GM12878 (cell line): ENCODE measurements at regions not wholly inside any gene's neighbourhood (a gene's known extent, or its start where the extent isn't known, plus 50 kb on each side); places are given as distances from the start of the nearest gene placed in this dataset.

Source experiments
- CEBPB ChIP-seq, 2 experiments: fragments of 150-350 bp in 1 of 2; IDR thresholded peaks; 2 replicates each; pipeline ENCODE4 v1.6.1; 2012 to 2014; ENCODE audit warnings: low read depth in 2 of 2, low read length in 2 of 2, borderline replicate concordance in 1 of 2, inconsistent platforms in 1 of 2
- CEBPZ ChIP-seq: fragments of 150-350 bp; IDR thresholded peaks from 2 replicates; pipeline ENCODE4 v1.6.1; 2016; ENCODE audit warnings: low read depth, low read length
- KDM1A ChIP-seq: fragments of 200-600 bp; sonication (generic); IDR thresholded peaks from 2 replicates; pipeline ENCODE4 v1.6.1; 2016; ENCODE audit warnings: borderline replicate concordance
- PAX8 ChIP-seq: fragments of 450-650 bp; IDR thresholded peaks from 2 replicates; pipeline ENCODE4 v1.6.1; 2017; ENCODE audit warnings: mild to moderate bottlenecking, moderate library complexity
- SMC3 ChIP-seq: IDR thresholded peaks from 2 replicates; pipeline ENCODE4 v1.6.1; 2011; ENCODE audit warnings: low read length, improper control_type of control experiment, borderline replicate concordance
- USF1 ChIP-seq: IDR thresholded peaks from 2 replicates; pipeline ENCODE4 v1.6.1; 2011; ENCODE audit warnings: borderline replicate concordance, low read depth, mild to moderate bottlenecking, moderate library complexity, mixed read lengths, low read length; ENCODE audit not compliant: insufficient read depth; ENCODE audit errors: extremely low read length
- YBX1 ChIP-seq: fragments of 450-650 bp; IDR thresholded peaks from 2 replicates; pipeline ENCODE4 v1.6.1; 2016; ENCODE audit warnings: antibody characterized with exemption
- ZNF217 ChIP-seq: fragments of 450-650 bp; IDR thresholded peaks from 2 replicates; pipeline ENCODE4 v1.6.1; 2017; ENCODE audit warnings: antibody characterized with exemption, mild to moderate bottlenecking
- TF ChIP-seq, protein P1 (sequence below): fragments of 450-650 bp; IDR thresholded peaks from 2 replicates; pipeline ENCODE4 v1.6.1; 2017; ENCODE audit warnings: mild to moderate bottlenecking, low read depth, inconsistent platforms; ENCODE audit not compliant: poor library complexity, severe bottlenecking
- TF ChIP-seq, protein P2 (sequence below): fragments of 450-650 bp; IDR thresholded peaks from 2 replicates; pipeline ENCODE4 v1.6.1; 2016; ENCODE audit warnings: mild to moderate bottlenecking

DNA sequence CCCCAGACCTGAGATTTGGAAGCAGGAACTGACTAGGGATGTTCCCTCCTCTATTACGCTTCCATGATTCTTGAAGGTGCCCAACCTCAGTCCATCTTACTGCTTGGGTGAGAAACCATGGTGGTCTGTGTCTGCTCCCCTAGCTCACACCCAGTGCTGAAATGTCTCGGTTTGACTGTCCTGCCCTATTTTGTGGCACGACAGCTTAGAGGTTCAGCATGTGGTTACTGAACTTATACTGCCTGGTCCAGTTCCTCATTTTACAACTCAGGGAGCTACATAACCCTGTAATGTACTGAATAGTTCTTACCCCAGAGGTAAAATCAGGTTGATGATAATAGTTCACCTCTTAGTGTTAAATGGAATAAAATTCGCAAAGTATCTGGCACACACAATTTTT is 203.1 kb downstream of the RBM46 start (continued):
- TF ChIP-seq PAX8, result no peak
- TF ChIP-seq, protein P1, sequence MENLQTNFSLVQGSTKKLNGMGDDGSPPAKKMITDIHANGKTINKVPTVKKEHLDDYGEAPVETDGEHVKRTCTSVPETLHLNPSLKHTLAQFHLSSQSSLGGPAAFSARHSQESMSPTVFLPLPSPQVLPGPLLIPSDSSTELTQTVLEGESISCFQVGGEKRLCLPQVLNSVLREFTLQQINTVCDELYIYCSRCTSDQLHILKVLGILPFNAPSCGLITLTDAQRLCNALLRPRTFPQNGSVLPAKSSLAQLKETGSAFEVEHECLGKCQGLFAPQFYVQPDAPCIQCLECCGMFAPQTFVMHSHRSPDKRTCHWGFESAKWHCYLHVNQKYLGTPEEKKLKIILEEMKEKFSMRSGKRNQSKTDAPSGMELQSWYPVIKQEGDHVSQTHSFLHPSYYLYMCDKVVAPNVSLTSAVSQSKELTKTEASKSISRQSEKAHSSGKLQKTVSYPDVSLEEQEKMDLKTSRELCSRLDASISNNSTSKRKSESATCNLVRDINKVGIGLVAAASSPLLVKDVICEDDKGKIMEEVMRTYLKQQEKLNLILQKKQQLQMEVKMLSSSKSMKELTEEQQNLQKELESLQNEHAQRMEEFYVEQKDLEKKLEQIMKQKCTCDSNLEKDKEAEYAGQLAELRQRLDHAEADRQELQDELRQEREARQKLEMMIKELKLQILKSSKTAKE, result no peak
- TF ChIP-seq CEBPB (IDR thresholded peaks at IDR 0.05; ENCODE audit: borderline replicate concordance in 1 of 2, low read depth in 2 of 2, low read length in 2 of 2), result no peak
- no peak for TF ChIP-seq KDM1A
- no peak for TF ChIP-seq USF1
- TF ChIP-seq, protein P2, sequence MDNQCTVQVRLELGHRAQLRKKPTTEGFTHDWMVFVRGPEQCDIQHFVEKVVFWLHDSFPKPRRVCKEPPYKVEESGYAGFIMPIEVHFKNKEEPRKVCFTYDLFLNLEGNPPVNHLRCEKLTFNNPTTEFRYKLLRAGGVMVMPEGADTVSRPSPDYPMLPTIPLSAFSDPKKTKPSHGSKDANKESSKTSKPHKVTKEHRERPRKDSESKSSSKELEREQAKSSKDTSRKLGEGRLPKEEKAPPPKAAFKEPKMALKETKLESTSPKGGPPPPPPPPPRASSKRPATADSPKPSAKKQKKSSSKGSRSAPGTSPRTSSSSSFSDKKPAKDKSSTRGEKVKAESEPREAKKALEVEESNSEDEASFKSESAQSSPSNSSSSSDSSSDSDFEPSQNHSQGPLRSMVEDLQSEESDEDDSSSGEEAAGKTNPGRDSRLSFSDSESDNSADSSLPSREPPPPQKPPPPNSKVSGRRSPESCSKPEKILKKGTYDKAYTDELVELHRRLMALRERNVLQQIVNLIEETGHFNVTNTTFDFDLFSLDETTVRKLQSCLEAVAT, result 0 out of 2 replicates have a peak, but pooled peaks have one; percentile 33
- no peak for TF ChIP-seq SMC3
- no peak for TF ChIP-seq YBX1
- no peak for TF ChIP-seq CEBPZ
- peak; percentile 36; the same call in 1 of the 2 replicates for TF ChIP-seq ZNF217
